ENCODE measurements at regions not wholly inside any gene's neighbourhood (a gene's known extent, or its start where the extent isn't known, plus 50 kb on each side); places are given as distances from the start of the nearest gene placed in this dataset.

GRCh38 chr10:113303544-113304146 is 249.2 kb upstream of the HABP2 start:
- no peaks in the 10 kb centered on the region for H3K27me3 Mint-ChIP-seq (ENCODE audit: insufficient read depth, unreplicated experiment)
- CTCF ChIA-PET, result no interaction called here
- TF ChIP-seq, protein P1, sequence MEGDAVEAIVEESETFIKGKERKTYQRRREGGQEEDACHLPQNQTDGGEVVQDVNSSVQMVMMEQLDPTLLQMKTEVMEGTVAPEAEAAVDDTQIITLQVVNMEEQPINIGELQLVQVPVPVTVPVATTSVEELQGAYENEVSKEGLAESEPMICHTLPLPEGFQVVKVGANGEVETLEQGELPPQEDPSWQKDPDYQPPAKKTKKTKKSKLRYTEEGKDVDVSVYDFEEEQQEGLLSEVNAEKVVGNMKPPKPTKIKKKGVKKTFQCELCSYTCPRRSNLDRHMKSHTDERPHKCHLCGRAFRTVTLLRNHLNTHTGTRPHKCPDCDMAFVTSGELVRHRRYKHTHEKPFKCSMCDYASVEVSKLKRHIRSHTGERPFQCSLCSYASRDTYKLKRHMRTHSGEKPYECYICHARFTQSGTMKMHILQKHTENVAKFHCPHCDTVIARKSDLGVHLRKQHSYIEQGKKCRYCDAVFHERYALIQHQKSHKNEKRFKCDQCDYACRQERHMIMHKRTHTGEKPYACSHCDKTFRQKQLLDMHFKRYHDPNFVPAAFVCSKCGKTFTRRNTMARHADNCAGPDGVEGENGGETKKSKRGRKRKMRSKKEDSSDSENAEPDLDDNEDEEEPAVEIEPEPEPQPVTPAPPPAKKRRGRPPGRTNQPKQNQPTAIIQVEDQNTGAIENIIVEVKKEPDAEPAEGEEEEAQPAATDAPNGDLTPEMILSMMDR (IDR thresholded peaks at IDR 0.05; ENCODE audit: unreplicated experiment), result no peak
- peak; percentile 20 for DNase-seq (ENCODE audit: unreplicated experiment)
- POLR2A ChIA-PET, result interaction anchor here (0.6 to 0.7 kb wide), 2 partner anchors 26 to 59 kb away, joined by 3 read pairs; no protein-coding TSS in a partner anchor
- no peaks in the 10 kb centered on the region for H3K9me3 Mint-ChIP-seq (ENCODE audit: unreplicated experiment)
- H3K4me3 Mint-ChIP-seq (ENCODE audit: unreplicated experiment), result no peak overlapping the region
- peaks cover 5% of the 10 kb centered on the region for H3K4me1 Mint-ChIP-seq (ENCODE audit: insufficient read depth, unreplicated experiment)
- no TSS peak for BruUV-seq (replicated peaks)
- no peaks in the 10 kb centered on the region for H3K36me3 Mint-ChIP-seq (ENCODE audit: insufficient read depth, unreplicated experiment)
- H3K27ac Mint-ChIP-seq (ENCODE audit: low read depth, unreplicated experiment), result no peak overlapping the region
- intact Hi-C loops (cut with micrococcal nuclease), result no loop called here

DNA sequence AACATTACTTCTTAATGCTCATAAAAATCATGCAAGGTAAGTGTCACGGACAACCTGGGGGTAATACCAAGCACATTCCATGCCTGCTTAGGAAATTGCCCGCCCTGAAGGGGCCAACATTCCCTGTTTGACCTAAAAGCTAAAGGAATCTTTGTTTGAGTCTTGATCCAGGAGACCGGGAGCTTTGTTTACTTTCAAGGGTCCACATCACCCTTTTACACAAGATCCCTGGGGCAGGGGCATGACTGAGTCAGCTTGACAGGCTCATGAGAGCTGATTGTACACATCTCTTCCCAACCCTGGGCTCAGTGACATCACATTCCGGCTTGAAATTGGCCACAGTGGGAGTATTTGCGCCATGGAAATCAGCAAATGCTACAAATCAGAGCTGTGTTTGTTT is 248.1 kb upstream of the HABP2 start:
- H3K27me3 Mint-ChIP-seq (ENCODE audit: insufficient read depth, unreplicated experiment), result no peaks in the 10 kb centered on the region
- intact Hi-C loops (cut with micrococcal nuclease), result no loop called here
- TF ChIP-seq, protein P1 (IDR thresholded peaks at IDR 0.05; ENCODE audit: unreplicated experiment), result no peak
- H3K4me3 Mint-ChIP-seq (ENCODE audit: unreplicated experiment), result no peak overlapping the region
- H3K36me3 Mint-ChIP-seq (ENCODE audit: insufficient read depth, unreplicated experiment), result no peaks in the 10 kb centered on the region
- no peak for DNase-seq (ENCODE audit: unreplicated experiment)
- BruUV-seq (replicated peaks), result no TSS peak
- POLR2A ChIA-PET, result interaction anchor here (0.5 kb wide), 1 partner anchor 426 kb away, joined by 3 read pairs; no protein-coding TSS in a partner anchor
- no peaks in the 10 kb centered on the region for H3K9me3 Mint-ChIP-seq (ENCODE audit: unreplicated experiment)
- peaks cover 5% of the 10 kb centered on the region for H3K4me1 Mint-ChIP-seq (ENCODE audit: insufficient read depth, unreplicated experiment)
- CTCF ChIA-PET, result interaction anchor here (1.2 kb wide), 1 partner anchor 80 kb away, joined by 5 read pairs; no protein-coding TSS in a partner anchor
- H3K27ac Mint-ChIP-seq (ENCODE audit: low read depth, unreplicated experiment), result no peak overlapping the region

DNA sequence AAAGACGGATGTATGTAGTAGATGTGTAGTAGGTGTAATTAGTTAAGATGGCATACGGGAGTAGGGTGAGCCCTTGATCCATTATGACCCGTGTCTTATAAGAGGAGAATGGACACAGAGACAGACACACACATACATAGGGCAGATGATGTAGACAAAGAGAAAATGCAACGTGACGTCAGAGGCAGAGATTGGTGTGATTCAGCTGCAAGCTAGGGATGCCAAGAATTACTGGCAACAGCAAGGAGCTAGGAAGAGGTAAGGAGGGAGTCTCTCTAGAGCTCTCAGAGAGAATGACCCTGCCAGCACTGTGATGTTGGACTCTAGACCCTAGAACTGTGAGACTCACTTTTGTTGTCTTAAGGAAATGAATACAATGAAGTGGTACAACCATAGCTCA is 247.0 kb upstream of the HABP2 start:
- Mint-ChIP-seq H3K9me3 (ENCODE audit: unreplicated experiment) (no peaks in the 10 kb centered on the region), H3K27ac (ENCODE audit: low read depth, unreplicated experiment) (no peak overlapping the region), H3K4me1 (ENCODE audit: insufficient read depth, unreplicated experiment) (peaks cover 5% of the 10 kb centered on the region), H3K4me3 (ENCODE audit: unreplicated experiment) (no peak overlapping the region), H3K36me3 (ENCODE audit: insufficient read depth, unreplicated experiment) (no peaks in the 10 kb centered on the region), H3K27me3 (ENCODE audit: insufficient read depth, unreplicated experiment) (peaks cover 1% of the 10 kb centered on the region)
- no TSS peak for BruUV-seq (replicated peaks)
- CTCF ChIA-PET, result interaction anchor here (0.6 to 1.4 kb wide), 2 partner anchors 13 to 832 kb away, joined by 3 read pairs; no protein-coding TSS in a partner anchor
- POLR2A ChIA-PET, result no interaction called here
- TF ChIP-seq, protein P1 (IDR thresholded peaks at IDR 0.05; ENCODE audit: unreplicated experiment), result no peak
- DNase-seq (ENCODE audit: unreplicated experiment), result peak; percentile 43
- intact Hi-C loops (cut with micrococcal nuclease), result no loop called here

- no TSS peak for BruUV-seq (replicated peaks)
- CTCF ChIA-PET, result interaction anchor here (0.6 kb wide), 1 partner anchor 772 kb away, joined by 3 read pairs; no protein-coding TSS in a partner anchor
These were observed 243.1 kb upstream of the HABP2 start for GRCh38 chr10:113309791-113310190.

More at GRCh38 chr10:113309791-113310190, 243.1 kb upstream of the HABP2 start:
- H3K4me3 Mint-ChIP-seq (ENCODE audit: unreplicated experiment), result no peak overlapping the region
- POLR2A ChIA-PET, result no interaction called here
- intact Hi-C loops (cut with micrococcal nuclease), result no loop called here
- TF ChIP-seq, protein P1 (IDR thresholded peaks at IDR 0.05; ENCODE audit: unreplicated experiment), result no peak
- H3K4me1 Mint-ChIP-seq (ENCODE audit: insufficient read depth, unreplicated experiment), result peaks cover 5% of the 10 kb centered on the region
- H3K9me3 Mint-ChIP-seq (ENCODE audit: unreplicated experiment), result peaks cover 17% of the 10 kb centered on the region
- no peaks in the 10 kb centered on the region for H3K36me3 Mint-ChIP-seq (ENCODE audit: insufficient read depth, unreplicated experiment)
- H3K27ac Mint-ChIP-seq (ENCODE audit: low read depth, unreplicated experiment), result no peak overlapping the region
- peaks cover 16% of the 10 kb centered on the region for H3K27me3 Mint-ChIP-seq (ENCODE audit: insufficient read depth, unreplicated experiment)
- DNase-seq (ENCODE audit: unreplicated experiment), result no peak
